Upper lobe of left lung (tissue), 4 donors: ENCODE measurements at regions not wholly inside any gene's neighbourhood (a gene's known extent, or its start where the extent isn't known, plus 50 kb on each side); places are given as distances from the start of the nearest gene placed in this dataset.

ENCODE experiments used
- CTCF ChIP-seq, 6 experiments: fragments of 450-650 bp in 4 of 6; fragments of 200-600 bp in 2 of 6; sonication (generic) in 2 of 6; IDR thresholded peaks; one replicate each; pipeline ENCODE4 v1.5.1; 2016 to 2019; ENCODE audit warnings: antibody characterized with exemption in 6 of 6
- EP300 ChIP-seq, 4 donors: sonication (generic); formaldehyde crosslinking; IDR thresholded peaks; one replicate each; pipeline ENCODE4 v1.5.1; 2017; ENCODE audit warnings: antibody characterized with exemption in 4 of 4, control low read depth in 2 of 4
- POLR2A ChIP-seq, 4 donors: fragments of 450-650 bp; IDR thresholded peaks; one replicate each; pipeline ENCODE4 v1.5.1; 2016 to 2017; ENCODE audit warnings: antibody characterized with exemption in 4 of 4, mild to moderate bottlenecking in 2 of 4

- TF ChIP-seq CTCF (IDR thresholded peaks at IDR 0.05), result no peak
- no peak for TF ChIP-seq POLR2A (IDR thresholded peaks at IDR 0.05)
- no peak for TF ChIP-seq EP300 (IDR thresholded peaks at IDR 0.05)
Observed at GRCh38 chr4:124790471-124790870, 77.9 kb upstream of the ANKRD50 start.
